ENCODE measurements at regions not wholly inside any gene's neighbourhood (a gene's known extent, or its start where the extent isn't known, plus 50 kb on each side); places are given as distances from the start of the nearest gene placed in this dataset.

DNA sequence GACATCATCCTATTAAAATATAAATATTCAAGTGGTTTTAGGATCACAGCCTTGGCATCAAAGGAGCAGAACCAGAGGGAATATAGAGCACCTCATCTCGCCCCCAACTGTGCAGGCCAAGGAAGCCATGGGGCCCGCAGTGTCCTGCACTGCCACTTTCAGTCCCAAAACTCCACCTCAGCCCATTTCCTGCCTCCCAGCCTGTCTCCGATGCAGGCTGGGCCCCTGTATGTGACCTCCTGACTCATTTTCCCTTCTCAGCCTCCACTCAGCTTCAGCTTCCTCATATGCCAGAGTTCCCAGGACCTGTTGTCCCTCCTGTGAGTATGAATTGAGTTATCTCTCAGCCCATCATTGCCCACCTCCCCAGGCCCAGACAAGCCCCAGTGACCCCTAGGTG, 72.9 kb upstream of the GLI2 start:
- Histone ChIP-seq H3K27me3 (peaks cover 0 to 9% (median 0%) of the 10 kb centered on the region in 3 donors), H3K9me3 (peaks cover 0 to 4% (median 0%) of the 10 kb centered on the region in 3 donors), H3K27ac (no peak overlapping the region), H3K4me3 (no peak overlapping the region), H3K4me1 (peaks cover 0 to 6% of the 10 kb centered on the region in 2 donors), H3K36me3 (no peaks in the 10 kb centered on the region)
- intact Hi-C loops (cut with DNase I; ENCODE audit: low total_unique reads), result no loop called here
- in situ Hi-C loops (cut with MboI; ENCODE audit: low sequenced_read_pairs in 4 of 4), result no loop called here
- TF ChIP-seq, protein P1, sequence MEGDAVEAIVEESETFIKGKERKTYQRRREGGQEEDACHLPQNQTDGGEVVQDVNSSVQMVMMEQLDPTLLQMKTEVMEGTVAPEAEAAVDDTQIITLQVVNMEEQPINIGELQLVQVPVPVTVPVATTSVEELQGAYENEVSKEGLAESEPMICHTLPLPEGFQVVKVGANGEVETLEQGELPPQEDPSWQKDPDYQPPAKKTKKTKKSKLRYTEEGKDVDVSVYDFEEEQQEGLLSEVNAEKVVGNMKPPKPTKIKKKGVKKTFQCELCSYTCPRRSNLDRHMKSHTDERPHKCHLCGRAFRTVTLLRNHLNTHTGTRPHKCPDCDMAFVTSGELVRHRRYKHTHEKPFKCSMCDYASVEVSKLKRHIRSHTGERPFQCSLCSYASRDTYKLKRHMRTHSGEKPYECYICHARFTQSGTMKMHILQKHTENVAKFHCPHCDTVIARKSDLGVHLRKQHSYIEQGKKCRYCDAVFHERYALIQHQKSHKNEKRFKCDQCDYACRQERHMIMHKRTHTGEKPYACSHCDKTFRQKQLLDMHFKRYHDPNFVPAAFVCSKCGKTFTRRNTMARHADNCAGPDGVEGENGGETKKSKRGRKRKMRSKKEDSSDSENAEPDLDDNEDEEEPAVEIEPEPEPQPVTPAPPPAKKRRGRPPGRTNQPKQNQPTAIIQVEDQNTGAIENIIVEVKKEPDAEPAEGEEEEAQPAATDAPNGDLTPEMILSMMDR (IDR thresholded peaks at IDR 0.05 in 4 of 5, conservative IDR thresholded peaks at IDR 0.05 in 1 of 5), result no peak
- TF ChIP-seq POLR2A (IDR thresholded peaks at IDR 0.05), result no peak
- no peak for ATAC-seq
- no peak for DNase-seq

DNA sequence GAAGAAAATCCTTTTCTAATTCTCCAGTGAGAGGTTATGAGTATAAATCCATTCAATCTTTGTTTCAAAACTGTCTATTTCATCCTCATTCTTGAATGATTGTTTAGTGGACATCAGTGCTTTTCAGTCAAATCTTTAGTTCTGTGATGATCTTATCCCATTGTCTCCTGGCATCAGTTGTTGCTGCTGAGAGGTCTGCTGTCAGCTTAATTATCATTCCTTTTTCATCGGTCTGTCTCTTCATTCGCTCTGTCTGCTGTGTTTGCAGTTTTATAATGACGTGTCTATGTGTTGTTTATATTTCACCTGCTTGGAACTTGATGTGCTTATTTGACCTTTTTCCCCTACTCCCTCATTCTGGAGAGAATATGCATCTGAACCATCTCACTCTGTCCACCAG, 69.2 kb upstream of the GLI2 start:
- in situ Hi-C loops (cut with MboI; ENCODE audit: low sequenced_read_pairs in 4 of 4), result no loop called here
- intact Hi-C loops (cut with DNase I; ENCODE audit: low total_unique reads), result no loop called here
- peaks cover 14 to 22% (median 21%) of the 10 kb centered on the region in 3 donors for H3K27me3 ChIP-seq
- TF ChIP-seq, protein P1 (IDR thresholded peaks at IDR 0.05 in 4 of 5, conservative IDR thresholded peaks at IDR 0.05 in 1 of 5), result no peak
- peaks cover 0 to 4% (median 0%) of the 10 kb centered on the region in 3 donors for H3K9me3 ChIP-seq
- H3K27ac ChIP-seq, result no peak overlapping the region
- DNase-seq (no peak), ATAC-seq (no peak)
- no peak overlapping the region for H3K4me3 ChIP-seq
- no peaks in the 10 kb centered on the region for H3K4me1 ChIP-seq
- no peaks in the 10 kb centered on the region for H3K36me3 ChIP-seq

DNA sequence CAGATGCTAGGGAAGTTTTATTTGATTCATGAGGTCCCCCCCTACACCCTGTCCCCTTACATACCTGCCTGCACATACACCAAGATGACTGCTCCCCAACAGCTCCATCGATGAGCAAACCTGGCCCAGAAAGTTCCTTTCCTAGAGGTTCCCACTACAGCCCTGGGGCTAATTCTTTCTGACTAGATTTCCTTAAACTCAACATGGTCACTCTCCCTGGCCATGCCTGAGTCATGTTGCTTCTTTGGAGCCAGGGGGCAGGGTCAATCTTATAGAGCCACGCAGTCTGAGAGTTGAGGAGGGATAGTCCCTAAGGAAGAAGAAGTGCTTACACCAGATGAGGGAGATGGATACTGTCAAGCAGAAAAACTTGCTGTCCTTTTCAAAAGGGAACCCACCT, 67.7 kb upstream of the GLI2 start:
- Histone ChIP-seq H3K4me1 (no peaks in the 10 kb centered on the region), H3K4me3 (no peak overlapping the region), H3K27ac (no peak overlapping the region), H3K36me3 (no peaks in the 10 kb centered on the region), H3K27me3 (peaks cover 14 to 22% (median 21%) of the 10 kb centered on the region in 3 donors), H3K9me3 (peaks cover 0 to 4% (median 0%) of the 10 kb centered on the region in 3 donors)
- in situ Hi-C loops (cut with MboI; ENCODE audit: low sequenced_read_pairs in 4 of 4), result no loop called here
- ATAC-seq, result no peak
- no peak for TF ChIP-seq POLR2A (IDR thresholded peaks at IDR 0.05)
- TF ChIP-seq, protein P1 (IDR thresholded peaks at IDR 0.05 in 4 of 5, conservative IDR thresholded peaks at IDR 0.05 in 1 of 5), result no peak
- intact Hi-C loops (cut with DNase I; ENCODE audit: low total_unique reads), result no loop called here
- DNase-seq, result no peak

DNA sequence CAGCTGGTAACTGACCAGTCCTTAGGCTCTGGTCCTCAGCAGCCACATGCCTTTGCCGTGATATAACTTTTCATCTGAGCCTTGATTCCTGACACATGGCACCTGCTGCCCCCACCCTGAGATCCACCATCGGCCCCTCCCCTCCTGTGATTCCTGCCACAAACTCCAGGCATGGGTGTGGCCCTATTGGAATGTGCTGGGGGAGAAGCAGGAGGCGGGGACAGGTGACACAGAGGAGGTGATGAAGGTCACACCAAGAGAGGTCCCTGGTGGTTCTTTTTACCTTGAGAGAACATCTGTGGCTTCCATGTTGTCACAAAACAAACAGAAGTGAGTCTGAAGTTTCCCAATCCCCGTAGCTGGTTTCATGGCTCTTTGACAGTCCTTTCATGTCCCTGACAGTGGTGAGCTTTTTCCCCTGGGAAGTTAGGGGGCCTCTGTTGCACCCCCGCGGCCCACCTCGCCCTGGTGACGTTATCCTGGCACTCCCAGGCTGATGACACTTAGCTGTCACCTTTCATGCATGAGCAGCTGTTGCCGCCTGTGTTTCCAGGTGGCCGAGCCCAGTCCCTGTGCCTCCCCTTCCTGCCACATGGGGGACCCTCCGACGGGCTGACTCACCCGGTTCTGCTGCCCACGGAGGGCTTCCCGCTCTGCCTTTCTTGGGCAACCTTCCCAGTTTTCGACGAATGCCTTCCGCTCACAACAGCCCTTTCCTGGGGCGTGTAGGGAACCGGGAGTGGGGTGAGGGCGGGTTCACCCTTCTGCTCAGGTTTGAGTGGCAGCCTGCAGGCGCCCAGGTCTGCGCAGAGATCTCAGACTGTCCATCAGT, 66.3 kb upstream of the GLI2 start:
- DNase-seq (no peak), ATAC-seq (no peak)
- Histone ChIP-seq H3K4me1 (no peaks in the 10 kb centered on the region), H3K27ac (no peak overlapping the region), H3K4me3 (no peak overlapping the region), H3K36me3 (no peaks in the 10 kb centered on the region), H3K9me3 (peaks cover 0 to 4% (median 0%) of the 10 kb centered on the region in 3 donors), H3K27me3 (peaks cover 14 to 22% (median 21%) of the 10 kb centered on the region in 3 donors)
- no peak for TF ChIP-seq POLR2A (IDR thresholded peaks at IDR 0.05)
- TF ChIP-seq, protein P1 (IDR thresholded peaks at IDR 0.05 in 4 of 5, conservative IDR thresholded peaks at IDR 0.05 in 1 of 5), result peak in 1 of 5 experiments; percentile 30
- intact Hi-C loops (cut with DNase I; ENCODE audit: low total_unique reads) (no loop called here), in situ Hi-C loops (cut with MboI; ENCODE audit: low sequenced_read_pairs in 4 of 4) (no loop called here)
